Transverse colon (tissue), 3 donors: ENCODE measurements at regions not wholly inside any gene's neighbourhood (a gene's known extent, or its start where the extent isn't known, plus 50 kb on each side); places are given as distances from the start of the nearest gene placed in this dataset.

Source experiments
- POLR2A ChIP-seq: fragments of 450-650 bp; IDR thresholded peaks from one replicate; pipeline ENCODE4 v1.6.1; 2016; ENCODE audit warnings: antibody characterized with exemption, mild to moderate bottlenecking, moderate library complexity
- POLR2AphosphoS5 ChIP-seq, 3 donors: sonication (generic); formaldehyde crosslinking; IDR thresholded peaks; one replicate each; pipeline ENCODE4 v1.6.1; 2016; ENCODE audit warnings: antibody characterized with exemption in 3 of 3

- TF ChIP-seq POLR2A (no peak), POLR2AphosphoS5 (IDR thresholded peaks at IDR 0.05) (no peak)
Measured at GRCh38 chr1:105208581-105208980, 1458.9 kb downstream of the AMY1C start.
